Sigmoid colon (tissue), 4 donors: ENCODE measurements at regions not wholly inside any gene's neighbourhood (a gene's known extent, or its start where the extent isn't known, plus 50 kb on each side); places are given as distances from the start of the nearest gene placed in this dataset.

ENCODE experiments used
- POLR2A ChIP-seq, 2 donors: fragments of 450-650 bp; IDR thresholded peaks; one replicate each; pipeline ENCODE4 v1.6.1; 2016; ENCODE audit warnings: antibody characterized with exemption in 2 of 2, mild to moderate bottlenecking in 2 of 2, moderate library complexity in 2 of 2
- POLR2AphosphoS5 ChIP-seq, 4 donors: sonication (generic); formaldehyde crosslinking; IDR thresholded peaks; one replicate each; pipeline ENCODE4 v1.6.1; 2017; ENCODE audit warnings: antibody characterized with exemption in 4 of 4
- TF ChIP-seq, protein P1 (sequence below), 4 experiments: fragments of 450-650 bp in 3 of 4; fragments of 200-600 bp in 1 of 4; IDR thresholded peaks; one replicate each; pipeline ENCODE4 v1.5.1; 2016 to 2019; ENCODE audit warnings: antibody characterized with exemption in 4 of 4, mild to moderate bottlenecking in 3 of 4, moderate library complexity in 2 of 4

DNA sequence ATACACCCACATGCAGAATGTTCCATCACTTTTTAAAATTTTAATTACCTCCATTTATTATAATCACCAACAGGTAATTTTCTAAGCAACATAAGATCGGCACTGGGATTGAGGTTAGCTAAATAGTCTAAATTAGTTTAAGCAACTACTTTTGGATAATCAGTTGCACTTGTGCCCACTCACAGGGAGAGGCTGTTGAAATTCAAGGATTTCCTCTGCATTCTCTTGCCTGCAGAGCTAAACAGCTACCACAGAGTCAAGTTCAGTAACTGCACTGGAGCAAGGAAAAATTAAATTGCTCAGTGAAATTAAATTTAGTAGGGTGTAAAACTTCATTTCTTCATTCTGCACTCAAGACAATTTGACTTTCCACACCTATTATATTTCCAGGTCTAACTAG, 120.7 kb upstream of the CCDC28A start:
- TF ChIP-seq, protein P1, sequence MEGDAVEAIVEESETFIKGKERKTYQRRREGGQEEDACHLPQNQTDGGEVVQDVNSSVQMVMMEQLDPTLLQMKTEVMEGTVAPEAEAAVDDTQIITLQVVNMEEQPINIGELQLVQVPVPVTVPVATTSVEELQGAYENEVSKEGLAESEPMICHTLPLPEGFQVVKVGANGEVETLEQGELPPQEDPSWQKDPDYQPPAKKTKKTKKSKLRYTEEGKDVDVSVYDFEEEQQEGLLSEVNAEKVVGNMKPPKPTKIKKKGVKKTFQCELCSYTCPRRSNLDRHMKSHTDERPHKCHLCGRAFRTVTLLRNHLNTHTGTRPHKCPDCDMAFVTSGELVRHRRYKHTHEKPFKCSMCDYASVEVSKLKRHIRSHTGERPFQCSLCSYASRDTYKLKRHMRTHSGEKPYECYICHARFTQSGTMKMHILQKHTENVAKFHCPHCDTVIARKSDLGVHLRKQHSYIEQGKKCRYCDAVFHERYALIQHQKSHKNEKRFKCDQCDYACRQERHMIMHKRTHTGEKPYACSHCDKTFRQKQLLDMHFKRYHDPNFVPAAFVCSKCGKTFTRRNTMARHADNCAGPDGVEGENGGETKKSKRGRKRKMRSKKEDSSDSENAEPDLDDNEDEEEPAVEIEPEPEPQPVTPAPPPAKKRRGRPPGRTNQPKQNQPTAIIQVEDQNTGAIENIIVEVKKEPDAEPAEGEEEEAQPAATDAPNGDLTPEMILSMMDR (IDR thresholded peaks at IDR 0.05) = no peak
- TF ChIP-seq POLR2AphosphoS5 (IDR thresholded peaks at IDR 0.05) (no peak), POLR2A (IDR thresholded peaks at IDR 0.05) (no peak)
